GM20000 (cell line): ENCODE measurements at regions not wholly inside any gene's neighbourhood (a gene's known extent, or its start where the extent isn't known, plus 50 kb on each side); places are given as distances from the start of the nearest gene placed in this dataset.
"Not testable (repeated sequence)": the region's sequence is repeated elsewhere in the genome, so short reads cannot be mapped to it uniquely, and the experiment has no call there.

Source experiments
- DNase-seq: peaks from one replicate; pipeline ENCODE4 v3.0.0; 2012; ENCODE audit warnings: low spot score
- CTCF ChIP-seq: IDR thresholded peaks from 2 replicates; pipeline ENCODE4 v1.5.1; 2012; ENCODE audit warnings: mild to moderate bottlenecking, control low read depth; ENCODE audit errors: extremely low read depth, missing control alignments

GRCh38 chr5:3451961-3452360 lies 143.7 kb upstream of the IRX1 start:
- DNase-seq, result no peak
- no peak for TF ChIP-seq CTCF

- TF ChIP-seq CTCF, result no peak
- DNase-seq, result no peak
Measured at GRCh38 chr5:3449481-3449880, 146.2 kb upstream of the IRX1 start.

GRCh38 chr5:3446410-3446809 lies 149.2 kb upstream of the IRX1 start:
- DNase-seq, result no peak
- no peak for TF ChIP-seq CTCF

- DNase-seq, result not testable (repeated sequence)
Measured at GRCh38 chr5:3445517-3445916, 150.1 kb upstream of the IRX1 start.

GRCh38 chr5:3432135-3432534 lies 163.5 kb upstream of the IRX1 start:
- no peak for DNase-seq
- TF ChIP-seq CTCF, result no peak

- DNase-seq, result no peak
- TF ChIP-seq CTCF, result no peak
Measured at GRCh38 chr5:3430691-3431090, 164.9 kb upstream of the IRX1 start.

GRCh38 chr5:3429962-3430361 lies 165.7 kb upstream of the IRX1 start:
- no peak for DNase-seq
- TF ChIP-seq CTCF, result no peak

- TF ChIP-seq CTCF, result no peak
Measured at GRCh38 chr5:3428334-3428733, 167.3 kb upstream of the IRX1 start.

More at GRCh38 chr5:3428334-3428733, 167.3 kb upstream of the IRX1 start:
- no peak for DNase-seq
